ENCODE measurements at regions not wholly inside any gene's neighbourhood (a gene's known extent, or its start where the extent isn't known, plus 50 kb on each side); places are given as distances from the start of the nearest gene placed in this dataset.

GRCh38 chr16:26198221-26198620, 506.5 kb downstream of the HS3ST4 start:
- TF ChIP-seq CTCF (IDR thresholded peaks at IDR 0.05) (no peak), POLR2A (IDR thresholded peaks at IDR 0.05) (no peak)
